CD14-positive monocyte (primary cell): ENCODE measurements at regions not wholly inside any gene's neighbourhood (a gene's known extent, or its start where the extent isn't known, plus 50 kb on each side); places are given as distances from the start of the nearest gene placed in this dataset.

Experiments used
- DNase-seq, 3 donors: peaks; one replicate each; pipeline ENCODE4 v3.0.0-alpha.2; 2011 to 2022
- H2AFZ ChIP-seq: 2 replicates; pipeline ENCODE4 v1.6.0; 2012; ENCODE audit warnings: mild to moderate bottlenecking, low read depth, low read length, inconsistent platforms; ENCODE audit not compliant: insufficient read depth, poor library complexity, severe bottlenecking
- H3K27ac ChIP-seq, 2 donors: 1 replicate in 1 of 2; 2 replicates in 1 of 2; pipeline ENCODE4 v1.5.1; 2012 to 2013; ENCODE audit warnings: low read length in 2 of 2, control low read depth in 1 of 2, inconsistent platforms in 1 of 2, low read depth in 1 of 2, mild to moderate bottlenecking in 1 of 2
- H3K27me3 ChIP-seq, 2 donors: one replicate each; pipeline versions ENCODE4 v1.6.0 to v1.6.1; 2011 to 2013; ENCODE audit warnings: low read length in 2 of 2; ENCODE audit not compliant: control insufficient read depth in 2 of 2, insufficient read depth in 2 of 2
- H3K36me3 ChIP-seq, 2 donors: replicated peaks in 1 of 2; 1 replicate in 1 of 2; 2 replicates in 1 of 2; pipeline versions ENCODE4 v1.5.1 to v1.6.1; 2012 to 2013; ENCODE audit warnings: low read length in 2 of 2, control low read depth in 1 of 2, inconsistent platforms in 1 of 2, mild to moderate bottlenecking in 1 of 2; ENCODE audit not compliant: insufficient read depth in 2 of 2, control insufficient read depth in 1 of 2
- H3K4me1 ChIP-seq, 2 donors: 1 replicate in 1 of 2; 2 replicates in 1 of 2; pipeline versions ENCODE4 v1.5.1 to v1.6.1; 2012 to 2013; ENCODE audit warnings: low read length in 2 of 2, control low read depth in 1 of 2, inconsistent platforms in 1 of 2, mild to moderate bottlenecking in 1 of 2, moderate library complexity in 1 of 2; ENCODE audit not compliant: insufficient read depth in 2 of 2, control insufficient read depth in 1 of 2
- H3K4me2 ChIP-seq: replicated peaks from 2 replicates; pipeline ENCODE3; 2012; ENCODE audit warnings: low read length, moderate library complexity, mild to moderate bottlenecking; ENCODE audit not compliant: poor library complexity, severe bottlenecking; ENCODE audit errors: extremely low read depth
- H3K4me3 ChIP-seq, 3 experiments: fragments of 200-600 bp in 1 of 3; sonication (generic) in 1 of 3; replicated peaks in 1 of 3; 1 replicate in 2 of 3; 2 replicates in 1 of 3; pipeline ENCODE4 v1.5.1; 2011 to 2013; ENCODE audit warnings: low read length in 3 of 3, mild to moderate bottlenecking in 3 of 3, control low read depth in 2 of 3, low read depth in 2 of 3, inconsistent platforms in 1 of 3, moderate library complexity in 1 of 3
- H3K79me2 ChIP-seq: 2 replicates; pipeline ENCODE4 v1.6.0; 2012; ENCODE audit warnings: mild to moderate bottlenecking, control low read depth, inconsistent platforms, low read length, moderate library complexity; ENCODE audit not compliant: insufficient read depth
- H3K9ac ChIP-seq: 2 replicates; pipeline ENCODE4 v1.6.0; 2017; ENCODE audit warnings: low read length, mild to moderate bottlenecking; ENCODE audit not compliant: insufficient read depth, poor library complexity, severe bottlenecking
- H3K9me3 ChIP-seq, 2 donors: replicated peaks in 1 of 2; 1 replicate in 1 of 2; 2 replicates in 1 of 2; pipeline versions ENCODE4 v1.5.1 to v1.6.1; 2012 to 2013; ENCODE audit warnings: low read length in 2 of 2, control low read depth in 1 of 2; ENCODE audit not compliant: control insufficient read depth in 1 of 2, insufficient read depth in 1 of 2
- H4K20me1 ChIP-seq: 2 replicates; pipeline ENCODE4 v1.6.0; 2012; ENCODE audit warnings: mild to moderate bottlenecking, low read length, control low read depth, moderate library complexity; ENCODE audit not compliant: insufficient read depth
- H3K27ac Mint-ChIP-seq, 7 donors: one replicate each; pipeline ENCODE4 v1.8.0; 2020; ENCODE audit warnings: mild to moderate bottlenecking in 7 of 7, mixed read lengths in 7 of 7, moderate library complexity in 6 of 7, inconsistent platforms in 2 of 7
- H3K27me3 Mint-ChIP-seq, 3 donors: one replicate each; pipeline ENCODE4 v1.8.0; 2021 to 2022; ENCODE audit warnings: low read depth in 3 of 3, mild to moderate bottlenecking in 3 of 3, mixed read lengths in 3 of 3, moderate library complexity in 3 of 3, inconsistent platforms in 1 of 3
- H3K36me3 Mint-ChIP-seq, 2 donors: one replicate each; pipeline ENCODE4 v1.8.0; 2020; ENCODE audit warnings: mixed read lengths in 2 of 2, inconsistent platforms in 1 of 2, mild to moderate bottlenecking in 1 of 2
- H3K4me1 Mint-ChIP-seq: one replicate; pipeline ENCODE4 v1.8.0; 2020; ENCODE audit warnings: mild to moderate bottlenecking, mixed read lengths
- H3K4me3 Mint-ChIP-seq, 2 donors: one replicate each; pipeline ENCODE4 v1.8.0; 2020; ENCODE audit warnings: mild to moderate bottlenecking in 2 of 2, mixed read lengths in 2 of 2, moderate library complexity in 1 of 2
- H3K9me3 Mint-ChIP-seq, 7 donors: one replicate each; pipeline ENCODE4 v1.8.0; 2020 to 2022; ENCODE audit warnings: mixed read lengths in 7 of 7, mild to moderate bottlenecking in 6 of 7, moderate library complexity in 6 of 7, inconsistent platforms in 2 of 7
- WGBS: methylation state at CpG from one replicate; pipeline ENCODE4 v1.1.5; 2013; ENCODE audit warnings: missing lambda C conversion rate; ENCODE audit not compliant: insufficient coverage; 5-methylcytosine and 5-hydroxymethylcytosine counted together
- intact Hi-C, 2 donors: fragments of 100-400 bp; cut with micrococcal nuclease; formaldehyde crosslinking; loops; one replicate each; pipeline versions ENCODE4 v1.15.0 to v1.15.1; 2023
- TF ChIP-seq, protein P1 (sequence below): fragments of 200-600 bp; IDR thresholded peaks from one replicate; pipeline ENCODE4 v1.8.0; 2022; ENCODE audit warnings: antibody characterized with exemption, mild to moderate bottlenecking

- Histone ChIP-seq H3K27ac (no peak overlapping the region), H3K4me2 (no peak overlapping the region), H3K9ac (no peak overlapping the region), H3K4me3 (no peak overlapping the region), H3K4me1 (no peaks in the 10 kb centered on the region), H2AFZ (no peak overlapping the region), H3K36me3 (no peaks in the 10 kb centered on the region), H3K9me3 (no peaks in the 10 kb centered on the region), H3K79me2 (no peaks in the 10 kb centered on the region), H3K27me3 (no peaks in the 10 kb centered on the region), H4K20me1 (no peaks in the 10 kb centered on the region)
- H3K4me3 Mint-ChIP-seq = no peak overlapping the region
- no peak overlapping the region for H3K27ac Mint-ChIP-seq
- intact Hi-C loops = no loop called here
- H3K4me1 Mint-ChIP-seq = no peaks in the 10 kb centered on the region
- H3K27me3 Mint-ChIP-seq = peaks cover 0 to 4% (median 0%) of the 10 kb centered on the region in 3 donors
- WGBS = no CpG with 5 or more reads among the region's 3 CpGs
- peaks cover 0 to 1% (median 0%) of the 10 kb centered on the region in 7 donors for H3K9me3 Mint-ChIP-seq
- TF ChIP-seq, protein P1, sequence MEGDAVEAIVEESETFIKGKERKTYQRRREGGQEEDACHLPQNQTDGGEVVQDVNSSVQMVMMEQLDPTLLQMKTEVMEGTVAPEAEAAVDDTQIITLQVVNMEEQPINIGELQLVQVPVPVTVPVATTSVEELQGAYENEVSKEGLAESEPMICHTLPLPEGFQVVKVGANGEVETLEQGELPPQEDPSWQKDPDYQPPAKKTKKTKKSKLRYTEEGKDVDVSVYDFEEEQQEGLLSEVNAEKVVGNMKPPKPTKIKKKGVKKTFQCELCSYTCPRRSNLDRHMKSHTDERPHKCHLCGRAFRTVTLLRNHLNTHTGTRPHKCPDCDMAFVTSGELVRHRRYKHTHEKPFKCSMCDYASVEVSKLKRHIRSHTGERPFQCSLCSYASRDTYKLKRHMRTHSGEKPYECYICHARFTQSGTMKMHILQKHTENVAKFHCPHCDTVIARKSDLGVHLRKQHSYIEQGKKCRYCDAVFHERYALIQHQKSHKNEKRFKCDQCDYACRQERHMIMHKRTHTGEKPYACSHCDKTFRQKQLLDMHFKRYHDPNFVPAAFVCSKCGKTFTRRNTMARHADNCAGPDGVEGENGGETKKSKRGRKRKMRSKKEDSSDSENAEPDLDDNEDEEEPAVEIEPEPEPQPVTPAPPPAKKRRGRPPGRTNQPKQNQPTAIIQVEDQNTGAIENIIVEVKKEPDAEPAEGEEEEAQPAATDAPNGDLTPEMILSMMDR = no peak
- no peaks in the 10 kb centered on the region for H3K36me3 Mint-ChIP-seq
- DNase-seq = no peak
These were observed 291.6 kb upstream of the ANO3 start for GRCh38 chr11:26040339-26040738.

DNA sequence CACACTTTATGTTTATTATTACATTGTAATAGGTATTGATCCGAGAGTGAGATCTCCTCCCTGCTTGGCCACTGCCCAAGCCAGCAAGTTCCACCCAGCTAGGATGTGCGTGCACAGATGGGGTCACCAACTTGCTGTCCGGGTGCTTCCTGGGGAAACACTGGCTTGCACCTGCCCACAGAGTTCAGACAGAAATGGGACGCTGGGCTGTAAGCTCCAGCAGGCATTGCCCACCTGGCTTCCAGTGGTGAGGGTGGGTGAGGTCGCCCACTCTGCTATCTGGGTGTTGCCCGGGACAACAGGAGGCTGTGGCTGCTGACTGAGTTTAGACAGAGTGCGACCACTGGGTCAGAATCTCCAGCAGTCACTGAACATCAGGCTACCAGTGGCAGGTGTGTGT, 289.8 kb upstream of the ANO3 start:
- Histone ChIP-seq H3K9me3 (no peaks in the 10 kb centered on the region), H3K79me2 (no peaks in the 10 kb centered on the region), H3K9ac (no peak overlapping the region), H4K20me1 (no peaks in the 10 kb centered on the region), H3K4me1 (no peaks in the 10 kb centered on the region), H3K27ac (no peak overlapping the region), H3K4me2 (no peak overlapping the region), H3K4me3 (no peak overlapping the region), H3K36me3 (no peaks in the 10 kb centered on the region), H2AFZ (no peak overlapping the region), H3K27me3 (no peaks in the 10 kb centered on the region)
- TF ChIP-seq, protein P1 = no peak
- Mint-ChIP-seq H3K4me1 (no peaks in the 10 kb centered on the region), H3K27ac (no peak overlapping the region), H3K36me3 (no peaks in the 10 kb centered on the region), H3K27me3 (peaks cover 0 to 4% (median 0%) of the 10 kb centered on the region in 3 donors), H3K9me3 (peaks cover 0 to 1% (median 0%) of the 10 kb centered on the region in 7 donors), H3K4me3 (no peak overlapping the region)
- 81% methylated on average over 6 of the region's 7 CpGs for WGBS
- no peak for DNase-seq
- intact Hi-C loops = no loop called here
